BJ (cell line): ENCODE measurements at regions not wholly inside any gene's neighbourhood (a gene's known extent, or its start where the extent isn't known, plus 50 kb on each side); places are given as distances from the start of the nearest gene placed in this dataset.

Experiments used
- CTCF ChIA-PET: fragments of 350-600 bp; formaldehyde crosslinking; extraction: SDS; loops from one replicate; lab custom pipeline; 2021; ENCODE audit warnings: antibody characterized with exemption, inconsistent platforms; lab: Yijun Ruan, JAX
- POLR2A ChIA-PET: fragments of 300-600 bp; sonication (Branson Sonifier 250); formaldehyde crosslinking; extraction: SDS; loops from one replicate; lab custom pipeline; 2021; ENCODE audit warnings: antibody characterized with exemption; lab: Charles Lee
- DNase-seq: peaks from one replicate; pipeline ENCODE4 v3.0.0-alpha.2; 2011; ENCODE audit warnings: low read depth
- H3K27me3 ChIP-seq: 2 replicates; pipeline ENCODE4 v1.6.0; 2011; ENCODE audit warnings: low read length; ENCODE audit not compliant: control insufficient read depth, insufficient read depth
- H3K36me3 ChIP-seq: 2 replicates; pipeline ENCODE4 v1.5.1; 2011; ENCODE audit warnings: low read length; ENCODE audit not compliant: control insufficient read depth, insufficient read depth
- H3K4me3 ChIP-seq: 2 replicates; pipeline ENCODE4 v1.5.1; 2011; ENCODE audit warnings: low read depth, mild to moderate bottlenecking, control low read depth, low read length
- CTCF ChIP-seq: IDR thresholded peaks from 2 replicates; pipeline ENCODE4 v1.5.1; 2011; ENCODE audit warnings: low read depth, mild to moderate bottlenecking, control low read depth, inconsistent platforms, low read length, moderate library complexity; ENCODE audit not compliant: insufficient read depth

GRCh38 chr2:239457586-239458445 lies 57.0 kb upstream of the HDAC4 start:
- DNase-seq, result no peak
- H3K36me3 ChIP-seq, result no peaks in the 10 kb centered on the region
- no peaks in the 10 kb centered on the region; the same call in 1 of the 2 replicates for H3K27me3 ChIP-seq
- POLR2A ChIA-PET, result no interaction called here
- H3K4me3 ChIP-seq, result no peak overlapping the region
- no peak for TF ChIP-seq CTCF
- CTCF ChIA-PET, result no interaction called here

- POLR2A ChIA-PET, result no interaction called here
- CTCF ChIA-PET, result interaction anchor here (0.6 kb wide), 1 partner anchor 10 kb away, joined by 3 read pairs; no protein-coding TSS in a partner anchor
- no peak for DNase-seq
- TF ChIP-seq CTCF, result no peak
- Histone ChIP-seq H3K4me3 (no peak overlapping the region), H3K27me3 (no peaks in the 10 kb centered on the region; the same call in 1 of the 2 replicates), H3K36me3 (no peaks in the 10 kb centered on the region)
Observed at GRCh38 chr2:239456940-239457339, 56.1 kb upstream of the HDAC4 start.

GRCh38 chr2:239455436-239456203 lies 54.8 kb upstream of the HDAC4 start:
- DNase-seq, result no peak
- no peak for TF ChIP-seq CTCF
- CTCF ChIA-PET, result no interaction called here
- POLR2A ChIA-PET, result no interaction called here
- no peaks in the 10 kb centered on the region for H3K36me3 ChIP-seq
- no peaks in the 10 kb centered on the region; the same call in 1 of the 2 replicates for H3K27me3 ChIP-seq
- no peak overlapping the region for H3K4me3 ChIP-seq

GRCh38 chr2:239454507-239454906 lies 53.7 kb upstream of the HDAC4 start:
- H3K4me3 ChIP-seq, result no peak overlapping the region
- CTCF ChIA-PET, result no interaction called here
- POLR2A ChIA-PET, result no interaction called here
- no peak for DNase-seq
- no peaks in the 10 kb centered on the region; the same call in 1 of the 2 replicates for H3K27me3 ChIP-seq
- no peak for TF ChIP-seq CTCF
- H3K36me3 ChIP-seq, result no peaks in the 10 kb centered on the region
